H1 (cell line): ENCODE measurements at regions not wholly inside any gene's neighbourhood (a gene's known extent, or its start where the extent isn't known, plus 50 kb on each side); places are given as distances from the start of the nearest gene placed in this dataset.

Experiments used
- CTCF ChIA-PET: fragments of 300-600 bp; sonication (Branson Sonifier 250); formaldehyde crosslinking; loops from one replicate; lab custom pipeline; 2021; ENCODE audit not compliant: partially characterized antibody; lab: Charles Lee
- POLR2A ChIA-PET: fragments of 300-600 bp; sonication (Branson Sonifier 250); formaldehyde crosslinking; loops from one replicate; lab custom pipeline; 2021; ENCODE audit warnings: inconsistent platforms; ENCODE audit not compliant: partially characterized antibody; lab: Charles Lee
- DNase-seq, 2 experiments: peaks; one replicate each; pipeline versions ENCODE4 v3.0.0 to v3.0.0-alpha.2; 2010 to 2022; ENCODE audit warnings: low spot score in 2 of 2, low read depth in 1 of 2, mixed read lengths in 1 of 2
- FAIRE-seq: peaks from 2 replicates; lab custom pipeline; 2011; peaks lifted over from hg19 to GRCh38; lab: Jason Lieb, UNC
- H2AFZ ChIP-seq: 2 replicates; pipeline ENCODE4 v1.8.1; 2012; ENCODE audit warnings: low read length, inconsistent platforms
- H2AK5ac ChIP-seq: 2 replicates; pipeline ENCODE4 v1.6.1; 2013; ENCODE audit warnings: low read depth, low read length
- H2BK120ac ChIP-seq: replicated peaks from 2 replicates; pipeline ENCODE3; 2013; ENCODE audit warnings: low read depth, low read length, inconsistent platforms
- H2BK12ac ChIP-seq: 2 replicates; pipeline ENCODE4 v1.6.1; 2013; ENCODE audit warnings: low read depth, low read length
- H2BK15ac ChIP-seq: 2 replicates; pipeline ENCODE4 v1.6.1; 2013; ENCODE audit warnings: low read length
- H2BK20ac ChIP-seq: 2 replicates; pipeline ENCODE4 v1.6.1; 2013; ENCODE audit warnings: low read length
- H2BK5ac ChIP-seq: 2 replicates; pipeline ENCODE4 v1.6.1; 2013; ENCODE audit warnings: low read depth, low read length
- H3K14ac ChIP-seq: 2 replicates; pipeline ENCODE4 v1.6.1; 2013; ENCODE audit warnings: inconsistent platforms; ENCODE audit not compliant: insufficient read length
- H3K18ac ChIP-seq: 2 replicates; pipeline ENCODE4 v1.6.1; 2013; ENCODE audit warnings: low read length; ENCODE audit errors: extremely low read depth
- H3K23ac ChIP-seq: 2 replicates; pipeline ENCODE4 v1.6.1; 2013; ENCODE audit warnings: inconsistent platforms; ENCODE audit not compliant: insufficient read length
- H3K23me2 ChIP-seq: 2 replicates; pipeline ENCODE4 v1.6.1; 2013; ENCODE audit warnings: low read depth, low read length
- H3K27ac ChIP-seq: 2 replicates; pipeline ENCODE4 v1.6.1; 2011; ENCODE audit warnings: low read depth, low read length, inconsistent platforms
- H3K27me3 ChIP-seq, 4 experiments: replicated peaks in 1 of 4; 1 replicate in 1 of 4; 2 replicates in 3 of 4; pipeline versions ENCODE4 v1.6.1 to v1.8.1; 2011 to 2013; ENCODE audit warnings: low read length in 3 of 4, mild to moderate bottlenecking in 3 of 4, inconsistent platforms in 2 of 4, mixed read lengths in 2 of 4, moderate library complexity in 1 of 4; ENCODE audit not compliant: control insufficient read depth in 3 of 4, insufficient read depth in 3 of 4; ENCODE audit errors: extremely low read depth in 1 of 4
- H3K36me3 ChIP-seq, 4 experiments: 2 replicates each; pipeline versions ENCODE4 v1.6.1 to v1.8.1; 2011 to 2013; ENCODE audit warnings: mild to moderate bottlenecking in 4 of 4, low read length in 3 of 4, moderate library complexity in 2 of 4, control low read depth in 1 of 4, inconsistent platforms in 1 of 4; ENCODE audit not compliant: insufficient read depth in 4 of 4, control insufficient read depth in 2 of 4
- H3K4ac ChIP-seq: replicated peaks from 2 replicates; pipeline ENCODE3; 2013; ENCODE audit warnings: low read length, low read depth, mixed read lengths, inconsistent platforms; ENCODE audit not compliant: insufficient read length
- H3K4me1 ChIP-seq, 4 experiments: replicated peaks in 1 of 4; 1 replicate in 1 of 4; 2 replicates in 3 of 4; pipeline versions ENCODE4 v1.6.1 to v1.8.1; 2011 to 2013; ENCODE audit warnings: low read length in 3 of 4, inconsistent platforms in 2 of 4, mixed read lengths in 1 of 4; ENCODE audit not compliant: insufficient read depth in 4 of 4, control insufficient read depth in 3 of 4
- H3K4me2 ChIP-seq, 2 experiments: 2 replicates each; pipeline versions ENCODE4 v1.6.1 to v1.8.1; 2011 to 2013; ENCODE audit warnings: low read depth in 2 of 2, low read length in 2 of 2, control low read depth in 1 of 2, inconsistent platforms in 1 of 2, mild to moderate bottlenecking in 1 of 2; ENCODE audit not compliant: insufficient read depth in 1 of 2
- H3K4me3 ChIP-seq, 4 experiments: fragments of 200-600, 300-600 bp in 1 of 4; sonication (generic), shearing (Covaris generic), sonication (Bioruptor Twin) in 1 of 4; 2 replicates each; pipeline versions ENCODE4 v1.5.1 to v1.8.1; 2011 to 2016; ENCODE audit warnings: low read length in 4 of 4, low read depth in 3 of 4, control low read depth in 2 of 4, inconsistent platforms in 2 of 4, mild to moderate bottlenecking in 2 of 4, mixed read lengths in 1 of 4, moderate library complexity in 1 of 4; ENCODE audit not compliant: insufficient read depth in 2 of 4; ENCODE audit errors: extremely low read depth in 1 of 4
- H3K56ac ChIP-seq: replicated peaks from 2 replicates; pipeline ENCODE3; 2013; ENCODE audit warnings: low read depth, mild to moderate bottlenecking, mixed read lengths, low read length, inconsistent platforms; ENCODE audit not compliant: insufficient read length
- H3K79me1 ChIP-seq: 2 replicates; pipeline ENCODE4 v1.6.1; 2013; ENCODE audit warnings: low read depth, low read length, control low read depth
- H3K79me2 ChIP-seq, 2 experiments: 2 replicates each; pipeline versions ENCODE4 v1.6.1 to v1.8.1; 2012 to 2013; ENCODE audit warnings: low read length in 2 of 2, mild to moderate bottlenecking in 2 of 2, inconsistent platforms in 1 of 2; ENCODE audit not compliant: insufficient read depth in 2 of 2, control insufficient read depth in 1 of 2
- H3K9ac ChIP-seq, 4 experiments: replicated peaks in 1 of 4; 1 replicate in 1 of 4; 2 replicates in 3 of 4; pipeline versions ENCODE4 v1.6.1 to v1.8.1; 2011 to 2013; ENCODE audit warnings: low read depth in 3 of 4, low read length in 3 of 4, control low read depth in 2 of 4, mild to moderate bottlenecking in 2 of 4, moderate library complexity in 2 of 4, inconsistent platforms in 1 of 4; ENCODE audit errors: extremely low read depth in 1 of 4
- H3K9me3 ChIP-seq, 2 experiments: 2 replicates each; pipeline versions ENCODE4 v1.6.1 to v1.8.1; 2012 to 2013; ENCODE audit warnings: mild to moderate bottlenecking in 2 of 2, moderate library complexity in 2 of 2, control low read depth in 1 of 2, inconsistent platforms in 1 of 2, low read depth in 1 of 2, low read length in 1 of 2, mixed read lengths in 1 of 2; ENCODE audit not compliant: insufficient read depth in 2 of 2
- H4K20me1 ChIP-seq, 2 experiments: replicated peaks in 1 of 2; 2 replicates each; pipeline versions ENCODE3 to v1.8.1; 2011 to 2013; ENCODE audit warnings: inconsistent platforms in 2 of 2, low read length in 2 of 2, mild to moderate bottlenecking in 1 of 2; ENCODE audit not compliant: insufficient read depth in 2 of 2, control insufficient read depth in 1 of 2
- H4K5ac ChIP-seq: 2 replicates; pipeline ENCODE4 v1.6.1; 2013; ENCODE audit warnings: low read length, low read depth, mixed read lengths, inconsistent platforms; ENCODE audit not compliant: insufficient read length
- H4K8ac ChIP-seq: 2 replicates; pipeline ENCODE4 v1.8.0; 2013; ENCODE audit warnings: mild to moderate bottlenecking, moderate library complexity, low read length, inconsistent platforms; ENCODE audit not compliant: insufficient read depth; ENCODE audit errors: extremely low read depth
- H4K91ac ChIP-seq: replicated peaks from 2 replicates; pipeline ENCODE3; 2013; ENCODE audit warnings: low read length, mixed read lengths, inconsistent platforms; ENCODE audit not compliant: insufficient read length
- BCL11A ChIP-seq, 2 experiments: IDR thresholded peaks; one replicate each; pipeline ENCODE4 v1.6.1; 2011; ENCODE audit warnings: low read depth in 2 of 2, low read length in 2 of 2, mild to moderate bottlenecking in 2 of 2
- CBX8 ChIP-seq: fragments of 300-800, 300-1000 bp; sonication (generic); IDR thresholded peaks from 2 replicates; pipeline ENCODE4 v1.7.1; 2016; ENCODE audit warnings: low read depth, low read length, borderline replicate concordance
- CTBP2 ChIP-seq: IDR thresholded peaks from 2 replicates; pipeline ENCODE4 v1.7.0; 2011; ENCODE audit warnings: borderline replicate concordance, mild to moderate bottlenecking, moderate library complexity, mixed read lengths, low read length; ENCODE audit not compliant: insufficient read depth, insufficient read length
- HDAC2 ChIP-seq, 2 experiments: fragments of 300-600 bp in 1 of 2; sonication (generic) in 1 of 2; IDR thresholded peaks; 2 replicates each; pipeline ENCODE4 v1.6.1; 2011 to 2012; ENCODE audit warnings: low read depth in 2 of 2, low read length in 2 of 2, mild to moderate bottlenecking in 2 of 2, moderate library complexity in 2 of 2, borderline replicate concordance in 1 of 2, inconsistent platforms in 1 of 2
- KDM5A ChIP-seq: fragments of 200-600 bp; IDR thresholded peaks from 2 replicates; pipeline ENCODE4 v1.7.1; 2012; ENCODE audit warnings: mild to moderate bottlenecking, low read length, inconsistent platforms, mixed read lengths
- POU5F1 ChIP-seq: IDR thresholded peaks from 2 replicates; pipeline ENCODE4 v1.6.1; 2011; ENCODE audit warnings: low read depth, mild to moderate bottlenecking, low read length, moderate library complexity
- RNF2 ChIP-seq: fragments of 200-900, 300-1000 bp; sonication (generic); IDR thresholded peaks from 2 replicates; pipeline ENCODE4 v1.7.1; 2016; ENCODE audit warnings: borderline replicate concordance, low read depth, mild to moderate bottlenecking, antibody characterized with exemption, low read length; ENCODE audit not compliant: poor library complexity, severe bottlenecking; ENCODE audit errors: missing control alignments
- SP4 ChIP-seq: IDR thresholded peaks from 2 replicates; pipeline ENCODE4 v1.6.1; 2012; ENCODE audit warnings: low read length, inconsistent platforms
- TBP ChIP-seq: IDR thresholded peaks from 2 replicates; pipeline ENCODE4 v1.6.1; 2011; ENCODE audit warnings: low read depth, low read length, improper control_type of control experiment
- WGBS, 2 experiments: shearing (Covaris generic) in 1 of 2; methylation state at CpG; one replicate each; pipeline versions ENCODE4 v1.1.6 to v1.1.7; 2013 to 2015; ENCODE audit warnings: low lambda C conversion rate in 2 of 2, mixed read lengths in 2 of 2, inconsistent platforms in 1 of 2, low coverage in 1 of 2, missing lambda C conversion rate in 1 of 2; ENCODE audit not compliant: insufficient replicate concordance in 2 of 2, insufficient coverage in 1 of 2, insufficient read length in 1 of 2; ENCODE audit errors: extremely low coverage in 1 of 2, missing lambda C conversion rate in 1 of 2; 5-methylcytosine and 5-hydroxymethylcytosine counted together
- TF ChIP-seq, protein P1 (sequence below), 3 experiments: IDR thresholded peaks; 1 replicate in 2 of 3; 2 replicates in 1 of 3; pipeline versions ENCODE4 v1.5.1 to v1.6.1; 2011; ENCODE audit warnings: low read length in 3 of 3, mild to moderate bottlenecking in 3 of 3, inconsistent platforms in 2 of 3, low read depth in 1 of 3, moderate library complexity in 1 of 3; ENCODE audit not compliant: insufficient read depth in 1 of 3; ENCODE audit errors: control extremely low read depth in 1 of 3

DNA sequence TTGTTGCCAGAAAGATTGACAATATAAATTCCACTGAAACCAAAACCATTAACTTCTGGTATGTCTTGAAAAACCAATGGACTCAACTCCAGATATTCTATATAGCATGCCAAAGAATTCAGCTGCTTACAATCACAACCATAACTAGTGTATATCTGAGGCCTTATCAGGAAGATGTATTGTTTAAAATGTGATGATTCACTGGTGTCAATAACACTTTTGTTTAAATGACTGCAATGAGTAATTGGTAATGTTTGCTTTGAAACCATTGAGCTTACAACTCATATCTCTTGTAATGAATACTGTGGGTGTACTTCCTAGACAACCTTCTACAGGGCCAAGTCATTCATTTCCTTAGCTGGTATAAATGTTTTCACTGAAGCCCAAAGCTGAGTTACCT lies 727.9 kb upstream of the KCND2 start (continued):
- TF ChIP-seq SP4, result no peak

DNA sequence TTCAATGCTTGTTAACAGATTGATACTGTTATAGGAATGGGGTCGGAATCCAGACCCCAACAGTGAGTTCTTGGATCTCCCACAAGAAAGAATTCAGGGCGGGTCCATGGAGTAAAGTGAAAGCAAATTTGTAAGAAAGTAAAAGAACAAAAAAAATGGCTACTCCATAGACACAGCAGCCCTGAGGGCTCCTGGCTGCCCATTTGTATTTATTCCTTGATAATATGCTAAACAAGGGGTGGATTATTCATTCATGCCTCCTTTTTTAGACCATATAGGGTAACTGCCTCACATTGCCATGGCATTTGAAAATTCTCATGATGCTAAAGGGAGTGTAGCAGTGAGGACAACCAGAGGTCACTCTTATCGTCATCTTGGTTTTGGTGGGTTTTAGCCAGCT lies 717.2 kb upstream of the KCND2 start:
- Histone ChIP-seq H3K27ac (no peak overlapping the region), H4K91ac (no peak overlapping the region), H3K79me2 (no peaks in the 10 kb centered on the region), H2AK5ac (no peak overlapping the region), H2BK20ac (no peak overlapping the region), H2BK5ac (no peak overlapping the region), H3K18ac (no peak overlapping the region), H4K20me1 (no peaks in the 10 kb centered on the region), H3K23me2 (no peaks in the 10 kb centered on the region), H2BK12ac (no peak overlapping the region), H4K8ac (no peak overlapping the region), H3K14ac (no peak overlapping the region), H4K5ac (no peak overlapping the region), H2AFZ (no peak overlapping the region), H3K4me3 (no peak overlapping the region), H2BK120ac (no peak overlapping the region), H3K9me3 (no peaks in the 10 kb centered on the region), H3K27me3 (no peaks in the 10 kb centered on the region), H3K36me3 (no peaks in the 10 kb centered on the region), H2BK15ac (no peak overlapping the region), H3K56ac (no peak overlapping the region), H3K4ac (no peak overlapping the region), H3K4me1 (no peaks in the 10 kb centered on the region), H3K9ac (no peak overlapping the region), H3K4me2 (no peak overlapping the region), H3K79me1 (no peaks in the 10 kb centered on the region), H3K23ac (no peak overlapping the region)
- WGBS, 2 experiments, result 92% methylated on average over 3 of the region's 3 CpGs; no CpG with 5 or more reads in 1 of the 2 experiments
- ChIA-PET CTCF (no interaction called here), POLR2A (no interaction called here)
- no peak for DNase-seq
- FAIRE-seq, result no peak
- no peak for TF ChIP-seq CTBP2
- no peak for TF ChIP-seq KDM5A
- no peak for TF ChIP-seq BCL11A (IDR thresholded peaks at IDR 0.05; ENCODE audit: low read depth in 2 of 2, low read length in 2 of 2)
- TF ChIP-seq, protein P1, sequence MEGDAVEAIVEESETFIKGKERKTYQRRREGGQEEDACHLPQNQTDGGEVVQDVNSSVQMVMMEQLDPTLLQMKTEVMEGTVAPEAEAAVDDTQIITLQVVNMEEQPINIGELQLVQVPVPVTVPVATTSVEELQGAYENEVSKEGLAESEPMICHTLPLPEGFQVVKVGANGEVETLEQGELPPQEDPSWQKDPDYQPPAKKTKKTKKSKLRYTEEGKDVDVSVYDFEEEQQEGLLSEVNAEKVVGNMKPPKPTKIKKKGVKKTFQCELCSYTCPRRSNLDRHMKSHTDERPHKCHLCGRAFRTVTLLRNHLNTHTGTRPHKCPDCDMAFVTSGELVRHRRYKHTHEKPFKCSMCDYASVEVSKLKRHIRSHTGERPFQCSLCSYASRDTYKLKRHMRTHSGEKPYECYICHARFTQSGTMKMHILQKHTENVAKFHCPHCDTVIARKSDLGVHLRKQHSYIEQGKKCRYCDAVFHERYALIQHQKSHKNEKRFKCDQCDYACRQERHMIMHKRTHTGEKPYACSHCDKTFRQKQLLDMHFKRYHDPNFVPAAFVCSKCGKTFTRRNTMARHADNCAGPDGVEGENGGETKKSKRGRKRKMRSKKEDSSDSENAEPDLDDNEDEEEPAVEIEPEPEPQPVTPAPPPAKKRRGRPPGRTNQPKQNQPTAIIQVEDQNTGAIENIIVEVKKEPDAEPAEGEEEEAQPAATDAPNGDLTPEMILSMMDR (IDR thresholded peaks at IDR 0.05; ENCODE audit: control extremely low read depth in 1 of 3, insufficient read depth in 1 of 3, low read depth in 1 of 3, low read length in 3 of 3), result no peak
- TF ChIP-seq CBX8, result no peak
- no peak for TF ChIP-seq HDAC2 (IDR thresholded peaks at IDR 0.05; ENCODE audit: borderline replicate concordance in 1 of 2, low read depth in 2 of 2, low read length in 2 of 2)
- TF ChIP-seq TBP, result no peak
- TF ChIP-seq POU5F1, result no peak
- TF ChIP-seq RNF2, result no peak
